HFFc6 (cell line): ENCODE measurements at regions not wholly inside any gene's neighbourhood (a gene's known extent, or its start where the extent isn't known, plus 50 kb on each side); places are given as distances from the start of the nearest gene placed in this dataset.

Experiments used
- DNase-seq: peaks from one replicate; pipeline ENCODE4 v3.0.0-alpha.2; 2018
- H3K27ac Mint-ChIP-seq: 2 replicates; pipeline ENCODE4 v1.8.0; 2020; ENCODE audit warnings: mild to moderate bottlenecking, mixed read lengths
- H3K27me3 Mint-ChIP-seq: 2 replicates; pipeline ENCODE4 v1.8.0; 2021; ENCODE audit warnings: mild to moderate bottlenecking, moderate library complexity, mixed read lengths; ENCODE audit not compliant: insufficient read depth
- H3K36me3 Mint-ChIP-seq: 2 replicates; pipeline ENCODE4 v1.8.0; 2021; ENCODE audit warnings: low read depth, mixed read lengths
- H3K4me1 Mint-ChIP-seq: 2 replicates; pipeline ENCODE4 v1.8.0; 2020; ENCODE audit warnings: low read depth, mixed read lengths
- H3K4me3 Mint-ChIP-seq: 2 replicates; pipeline ENCODE4 v1.8.0; 2020; ENCODE audit warnings: mild to moderate bottlenecking, moderate library complexity, mixed read lengths
- H3K9me3 Mint-ChIP-seq: 2 replicates; pipeline ENCODE4 v1.8.0; 2020; ENCODE audit warnings: mild to moderate bottlenecking, mixed read lengths
- CTCF ChIP-seq: fragments of 200-600 bp; sonication (generic); IDR thresholded peaks from 2 replicates; pipeline ENCODE4 v1.5.0; 2021; ENCODE audit warnings: antibody characterized with exemption, mild to moderate bottlenecking

- H3K27ac Mint-ChIP-seq: no peak overlapping the region
- no peak for DNase-seq
- no peaks in the 10 kb centered on the region for H3K27me3 Mint-ChIP-seq
- H3K4me3 Mint-ChIP-seq: no peak overlapping the region
- no peaks in the 10 kb centered on the region for H3K4me1 Mint-ChIP-seq
- peaks cover 5% of the 10 kb centered on the region; the same call in 1 of the 2 replicates for H3K9me3 Mint-ChIP-seq
- TF ChIP-seq CTCF: no peak
- H3K36me3 Mint-ChIP-seq: no peaks in the 10 kb centered on the region
These were observed 84.7 kb upstream of the LMNTD1 start for GRCh38 chr12:25637752-25638151.

- Mint-ChIP-seq H3K27ac (no peak overlapping the region), H3K9me3 (peaks cover 5% of the 10 kb centered on the region; the same call in 1 of the 2 replicates), H3K36me3 (no peaks in the 10 kb centered on the region)
These were observed 86.3 kb upstream of the LMNTD1 start for GRCh38 chr12:25639406-25639805.

GRCh38 chr12:25644979-25645378 lies 91.9 kb upstream of the LMNTD1 start:
- Mint-ChIP-seq H3K27ac (no peak overlapping the region), H3K9me3 (no peaks in the 10 kb centered on the region), H3K4me3 (no peak overlapping the region), H3K4me1 (peaks cover 32% of the 10 kb centered on the region), H3K36me3 (no peaks in the 10 kb centered on the region), H3K27me3 (no peaks in the 10 kb centered on the region; the same call in 1 of the 2 replicates)
- DNase-seq: no peak
- TF ChIP-seq CTCF: no peak

More at GRCh38 chr12:25639406-25639805, 86.3 kb upstream of the LMNTD1 start:
- Mint-ChIP-seq H3K4me1 (peaks cover 7% of the 10 kb centered on the region), H3K4me3 (no peak overlapping the region), H3K27me3 (no peaks in the 10 kb centered on the region)
- no peak for DNase-seq
- no peak for TF ChIP-seq CTCF

GRCh38 chr12:25645427-25645826 lies 92.3 kb upstream of the LMNTD1 start:
- Mint-ChIP-seq H3K4me1 (peaks cover 32% of the 10 kb centered on the region), H3K4me3 (no peak overlapping the region), H3K36me3 (no peaks in the 10 kb centered on the region), H3K9me3 (no peaks in the 10 kb centered on the region), H3K27ac (no peak overlapping the region), H3K27me3 (no peaks in the 10 kb centered on the region; the same call in 1 of the 2 replicates)
- TF ChIP-seq CTCF: no peak
- no peak for DNase-seq

GRCh38 chr12:25651931-25652330 lies 98.8 kb upstream of the LMNTD1 start:
- Mint-ChIP-seq H3K36me3 (no peaks in the 10 kb centered on the region), H3K4me3 (no peak overlapping the region), H3K27ac (no peak overlapping the region), H3K4me1 (peaks cover 19% of the 10 kb centered on the region), H3K9me3 (no peaks in the 10 kb centered on the region), H3K27me3 (no peaks in the 10 kb centered on the region; the same call in 1 of the 2 replicates)
- no peak for TF ChIP-seq CTCF
- DNase-seq: no peak

- Mint-ChIP-seq H3K27ac (no peak overlapping the region), H3K9me3 (no peaks in the 10 kb centered on the region), H3K4me1 (peaks cover 19% of the 10 kb centered on the region), H3K4me3 (no peak overlapping the region), H3K36me3 (no peaks in the 10 kb centered on the region), H3K27me3 (no peaks in the 10 kb centered on the region; the same call in 1 of the 2 replicates)
- no peak for TF ChIP-seq CTCF
- no peak for DNase-seq
These were observed 99.3 kb upstream of the LMNTD1 start for GRCh38 chr12:25652371-25652770.
